K562 (cell line): ENCODE measurements at regions not wholly inside any gene's neighbourhood (a gene's known extent, or its start where the extent isn't known, plus 50 kb on each side); places are given as distances from the start of the nearest gene placed in this dataset.

Source experiments
- CTCF ChIP-seq, 3 experiments: IDR thresholded peaks in 2 of 3; conservative IDR thresholded peaks in 1 of 3; 2 replicates each; pipeline ENCODE4 v1.5.1; 2011 to 2012; ENCODE audit warnings: low read length in 3 of 3, mild to moderate bottlenecking in 3 of 3, control low read depth in 2 of 3, improper control_type of control experiment in 1 of 3, inconsistent platforms in 1 of 3, low read depth in 1 of 3, mixed read lengths in 1 of 3, moderate library complexity in 1 of 3; ENCODE audit not compliant: insufficient read depth in 2 of 3
- CUX1 ChIP-seq: fragments of 200-800 bp; sonication (Bioruptor generic); IDR thresholded peaks from 2 replicates; pipeline ENCODE4 v1.6.1; 2016; ENCODE audit warnings: missing genetic modification characterization, missing compliant biosample characterization
- HMBOX1 ChIP-seq: sonication (generic); IDR thresholded peaks from 2 replicates; pipeline ENCODE4 v1.6.1; 2016
- JUND ChIP-seq, 2 experiments: IDR thresholded peaks; 2 replicates in 1 of 2; 3 replicates in 1 of 2; pipeline ENCODE4 v1.6.1; 2011; ENCODE audit warnings: borderline replicate concordance in 2 of 2, low read depth in 2 of 2, low read length in 2 of 2, improper control_type of control experiment in 1 of 2, missing biosample characterization in 1 of 2, missing genetic modification characterization in 1 of 2, missing genetic modification reagents in 1 of 2
- REST ChIP-seq, 2 experiments: fragments of 450-650 bp; formaldehyde crosslinking in 1 of 2; IDR thresholded peaks; 2 replicates each; pipeline versions ENCODE4 v1.4.0 to v1.6.1; 2014 to 2020; ENCODE audit warnings: mild to moderate bottlenecking in 2 of 2, borderline replicate concordance in 1 of 2, low read depth in 1 of 2
- ZNF511 ChIP-seq: sonication (generic); formaldehyde crosslinking; IDR thresholded peaks from 2 replicates; pipeline ENCODE4 v1.8.0; 2022; ENCODE audit warnings: mild to moderate bottlenecking, missing genetic modification reagents

- TF ChIP-seq CUX1 (no peak), ZNF511 (CRISPR knock-in tag) (0 out of 2 replicates have a peak, but pooled peaks have one; percentile 27), HMBOX1 (peak; percentile 83), REST (IDR thresholded peaks at IDR 0.05; ENCODE audit: borderline replicate concordance) (peak; percentile 22; the same call in 1 of the 2 replicates), REST (CRISPR knock-in tag; IDR thresholded peaks at IDR 0.05; ENCODE audit: low read depth) (no peak), JUND (IDR thresholded peaks at IDR 0.05; ENCODE audit: borderline replicate concordance, low read depth, low read length) (peak; percentile 40; the same call in 1 of the 2 replicates), JUND (tag; IDR thresholded peaks at IDR 0.05; ENCODE audit: borderline replicate concordance, low read depth, low read length) (no peak), CTCF (IDR thresholded peaks at IDR 0.05 in 2 of 3, conservative IDR thresholded peaks at IDR 0.05 in 1 of 3; ENCODE audit: insufficient read depth in 2 of 3, low read depth in 1 of 3, low read length in 3 of 3) (peak; percentile 81 to 95 (median 83))
Measured at GRCh38 chr6:152897807-152898399, 84.9 kb downstream of the FBXO5 start (continued).
